H1 (cell line): ENCODE measurements at regions not wholly inside any gene's neighbourhood (a gene's known extent, or its start where the extent isn't known, plus 50 kb on each side); places are given as distances from the start of the nearest gene placed in this dataset.
A peak's percentile ranks its signal among the peaks of the same experiment; 100 is the strongest.

Experiments used
- CTCF ChIA-PET: fragments of 300-600 bp; sonication (Branson Sonifier 250); formaldehyde crosslinking; loops from one replicate; lab custom pipeline; 2021; ENCODE audit not compliant: partially characterized antibody; lab: Charles Lee
- POLR2A ChIA-PET: fragments of 300-600 bp; sonication (Branson Sonifier 250); formaldehyde crosslinking; loops from one replicate; lab custom pipeline; 2021; ENCODE audit warnings: inconsistent platforms; ENCODE audit not compliant: partially characterized antibody; lab: Charles Lee
- DNase-seq, 2 experiments: peaks; one replicate each; pipeline versions ENCODE4 v3.0.0 to v3.0.0-alpha.2; 2010 to 2022; ENCODE audit warnings: low spot score in 2 of 2, low read depth in 1 of 2, mixed read lengths in 1 of 2
- FAIRE-seq: peaks from 2 replicates; lab custom pipeline; 2011; peaks lifted over from hg19 to GRCh38; lab: Jason Lieb, UNC
- H2AFZ ChIP-seq: 2 replicates; pipeline ENCODE4 v1.8.1; 2012; ENCODE audit warnings: low read length, inconsistent platforms
- H2AK5ac ChIP-seq: 2 replicates; pipeline ENCODE4 v1.6.1; 2013; ENCODE audit warnings: low read depth, low read length
- H2BK120ac ChIP-seq: replicated peaks from 2 replicates; pipeline ENCODE3; 2013; ENCODE audit warnings: low read depth, low read length, inconsistent platforms
- H2BK12ac ChIP-seq: 2 replicates; pipeline ENCODE4 v1.6.1; 2013; ENCODE audit warnings: low read depth, low read length
- H2BK15ac ChIP-seq: 2 replicates; pipeline ENCODE4 v1.6.1; 2013; ENCODE audit warnings: low read length
- H2BK20ac ChIP-seq: 2 replicates; pipeline ENCODE4 v1.6.1; 2013; ENCODE audit warnings: low read length
- H2BK5ac ChIP-seq: 2 replicates; pipeline ENCODE4 v1.6.1; 2013; ENCODE audit warnings: low read depth, low read length
- H3K14ac ChIP-seq: 2 replicates; pipeline ENCODE4 v1.6.1; 2013; ENCODE audit warnings: inconsistent platforms; ENCODE audit not compliant: insufficient read length
- H3K18ac ChIP-seq: 2 replicates; pipeline ENCODE4 v1.6.1; 2013; ENCODE audit warnings: low read length; ENCODE audit errors: extremely low read depth
- H3K23ac ChIP-seq: 2 replicates; pipeline ENCODE4 v1.6.1; 2013; ENCODE audit warnings: inconsistent platforms; ENCODE audit not compliant: insufficient read length
- H3K23me2 ChIP-seq: 2 replicates; pipeline ENCODE4 v1.6.1; 2013; ENCODE audit warnings: low read depth, low read length
- H3K27ac ChIP-seq: 2 replicates; pipeline ENCODE4 v1.6.1; 2011; ENCODE audit warnings: low read depth, low read length, inconsistent platforms
- H3K27me3 ChIP-seq, 4 experiments: replicated peaks in 1 of 4; 1 replicate in 1 of 4; 2 replicates in 3 of 4; pipeline versions ENCODE4 v1.6.1 to v1.8.1; 2011 to 2013; ENCODE audit warnings: low read length in 3 of 4, mild to moderate bottlenecking in 3 of 4, inconsistent platforms in 2 of 4, mixed read lengths in 2 of 4, moderate library complexity in 1 of 4; ENCODE audit not compliant: control insufficient read depth in 3 of 4, insufficient read depth in 3 of 4; ENCODE audit errors: extremely low read depth in 1 of 4
- H3K36me3 ChIP-seq, 4 experiments: 2 replicates each; pipeline versions ENCODE4 v1.6.1 to v1.8.1; 2011 to 2013; ENCODE audit warnings: mild to moderate bottlenecking in 4 of 4, low read length in 3 of 4, moderate library complexity in 2 of 4, control low read depth in 1 of 4, inconsistent platforms in 1 of 4; ENCODE audit not compliant: insufficient read depth in 4 of 4, control insufficient read depth in 2 of 4
- H3K4ac ChIP-seq: replicated peaks from 2 replicates; pipeline ENCODE3; 2013; ENCODE audit warnings: low read length, low read depth, mixed read lengths, inconsistent platforms; ENCODE audit not compliant: insufficient read length
- H3K4me1 ChIP-seq, 4 experiments: replicated peaks in 1 of 4; 1 replicate in 1 of 4; 2 replicates in 3 of 4; pipeline versions ENCODE4 v1.6.1 to v1.8.1; 2011 to 2013; ENCODE audit warnings: low read length in 3 of 4, inconsistent platforms in 2 of 4, mixed read lengths in 1 of 4; ENCODE audit not compliant: insufficient read depth in 4 of 4, control insufficient read depth in 3 of 4
- H3K4me2 ChIP-seq, 2 experiments: 2 replicates each; pipeline versions ENCODE4 v1.6.1 to v1.8.1; 2011 to 2013; ENCODE audit warnings: low read depth in 2 of 2, low read length in 2 of 2, control low read depth in 1 of 2, inconsistent platforms in 1 of 2, mild to moderate bottlenecking in 1 of 2; ENCODE audit not compliant: insufficient read depth in 1 of 2
- H3K4me3 ChIP-seq, 4 experiments: fragments of 200-600, 300-600 bp in 1 of 4; sonication (generic), shearing (Covaris generic), sonication (Bioruptor Twin) in 1 of 4; 2 replicates each; pipeline versions ENCODE4 v1.5.1 to v1.8.1; 2011 to 2016; ENCODE audit warnings: low read length in 4 of 4, low read depth in 3 of 4, control low read depth in 2 of 4, inconsistent platforms in 2 of 4, mild to moderate bottlenecking in 2 of 4, mixed read lengths in 1 of 4, moderate library complexity in 1 of 4; ENCODE audit not compliant: insufficient read depth in 2 of 4; ENCODE audit errors: extremely low read depth in 1 of 4
- H3K56ac ChIP-seq: replicated peaks from 2 replicates; pipeline ENCODE3; 2013; ENCODE audit warnings: low read depth, mild to moderate bottlenecking, mixed read lengths, low read length, inconsistent platforms; ENCODE audit not compliant: insufficient read length
- H3K79me1 ChIP-seq: 2 replicates; pipeline ENCODE4 v1.6.1; 2013; ENCODE audit warnings: low read depth, low read length, control low read depth
- H3K79me2 ChIP-seq, 2 experiments: 2 replicates each; pipeline versions ENCODE4 v1.6.1 to v1.8.1; 2012 to 2013; ENCODE audit warnings: low read length in 2 of 2, mild to moderate bottlenecking in 2 of 2, inconsistent platforms in 1 of 2; ENCODE audit not compliant: insufficient read depth in 2 of 2, control insufficient read depth in 1 of 2
- H3K9ac ChIP-seq, 4 experiments: replicated peaks in 1 of 4; 1 replicate in 1 of 4; 2 replicates in 3 of 4; pipeline versions ENCODE4 v1.6.1 to v1.8.1; 2011 to 2013; ENCODE audit warnings: low read depth in 3 of 4, low read length in 3 of 4, control low read depth in 2 of 4, mild to moderate bottlenecking in 2 of 4, moderate library complexity in 2 of 4, inconsistent platforms in 1 of 4; ENCODE audit errors: extremely low read depth in 1 of 4
- H3K9me3 ChIP-seq, 2 experiments: 2 replicates each; pipeline versions ENCODE4 v1.6.1 to v1.8.1; 2012 to 2013; ENCODE audit warnings: mild to moderate bottlenecking in 2 of 2, moderate library complexity in 2 of 2, control low read depth in 1 of 2, inconsistent platforms in 1 of 2, low read depth in 1 of 2, low read length in 1 of 2, mixed read lengths in 1 of 2; ENCODE audit not compliant: insufficient read depth in 2 of 2
- H4K20me1 ChIP-seq, 2 experiments: replicated peaks in 1 of 2; 2 replicates each; pipeline versions ENCODE3 to v1.8.1; 2011 to 2013; ENCODE audit warnings: inconsistent platforms in 2 of 2, low read length in 2 of 2, mild to moderate bottlenecking in 1 of 2; ENCODE audit not compliant: insufficient read depth in 2 of 2, control insufficient read depth in 1 of 2
- H4K5ac ChIP-seq: 2 replicates; pipeline ENCODE4 v1.6.1; 2013; ENCODE audit warnings: low read length, low read depth, mixed read lengths, inconsistent platforms; ENCODE audit not compliant: insufficient read length
- H4K8ac ChIP-seq: 2 replicates; pipeline ENCODE4 v1.8.0; 2013; ENCODE audit warnings: mild to moderate bottlenecking, moderate library complexity, low read length, inconsistent platforms; ENCODE audit not compliant: insufficient read depth; ENCODE audit errors: extremely low read depth
- H4K91ac ChIP-seq: replicated peaks from 2 replicates; pipeline ENCODE3; 2013; ENCODE audit warnings: low read length, mixed read lengths, inconsistent platforms; ENCODE audit not compliant: insufficient read length
- ATF2 ChIP-seq: IDR thresholded peaks from 2 replicates; pipeline ENCODE4 v1.6.1; 2012; ENCODE audit warnings: low read length, inconsistent platforms
- CHD1 ChIP-seq: IDR thresholded peaks from 2 replicates; pipeline ENCODE4 v1.6.1; 2012; ENCODE audit warnings: low read depth, low read length, improper control_type of control experiment
- EGR1 ChIP-seq: IDR thresholded peaks from 2 replicates; pipeline ENCODE4 v1.6.1; 2011; ENCODE audit warnings: low read depth, low read length, borderline replicate concordance
- KDM5A ChIP-seq: fragments of 200-600 bp; IDR thresholded peaks from 2 replicates; pipeline ENCODE4 v1.7.1; 2012; ENCODE audit warnings: mild to moderate bottlenecking, low read length, inconsistent platforms, mixed read lengths
- RBBP5 ChIP-seq: IDR thresholded peaks from 2 replicates; pipeline ENCODE4 v1.7.1; 2012; ENCODE audit warnings: low read depth, mild to moderate bottlenecking, inconsistent platforms, low read length, moderate library complexity, borderline replicate concordance
- RFX5 ChIP-seq: IDR thresholded peaks from 2 replicates; pipeline ENCODE4 v1.6.1; 2011; ENCODE audit warnings: low read depth, low read length, improper control_type of control experiment, borderline replicate concordance
- SP1 ChIP-seq: IDR thresholded peaks from 2 replicates; pipeline ENCODE4 v1.6.1; 2011; ENCODE audit warnings: low read depth, low read length
- TEAD4 ChIP-seq: IDR thresholded peaks from 2 replicates; pipeline ENCODE4 v1.6.1; 2012; ENCODE audit warnings: low read depth, low read length, inconsistent platforms, mixed read lengths
- USF2 ChIP-seq: IDR thresholded peaks from 2 replicates; pipeline ENCODE4 v1.6.1; 2011; ENCODE audit warnings: low read length, improper control_type of control experiment
- WGBS, 2 experiments: shearing (Covaris generic) in 1 of 2; methylation state at CpG; one replicate each; pipeline versions ENCODE4 v1.1.6 to v1.1.7; 2013 to 2015; ENCODE audit warnings: low lambda C conversion rate in 2 of 2, mixed read lengths in 2 of 2, inconsistent platforms in 1 of 2, low coverage in 1 of 2, missing lambda C conversion rate in 1 of 2; ENCODE audit not compliant: insufficient replicate concordance in 2 of 2, insufficient coverage in 1 of 2, insufficient read length in 1 of 2; ENCODE audit errors: extremely low coverage in 1 of 2, missing lambda C conversion rate in 1 of 2; 5-methylcytosine and 5-hydroxymethylcytosine counted together

GRCh38 chr7:138223402-138223879, 147.2 kb downstream of the AKR1D1 start:
- POLR2A ChIA-PET, result interaction anchor here (1.0 to 1.2 kb wide), 2 partner anchors 16 to 63 kb away, joined by 3 read pairs; no protein-coding TSS in a partner anchor
- H3K79me1 ChIP-seq, result no peaks in the 10 kb centered on the region
- no peak overlapping the region for H4K5ac ChIP-seq
- peaks cover 0 to 3% (median 0%) of the 10 kb centered on the region in 4 experiments; a peak in 1 of 7 replicates for H3K4me1 ChIP-seq
- peaks cover 2% of the 10 kb centered on the region; the same call in 1 of the 2 replicates for H3K23me2 ChIP-seq
- CTCF ChIA-PET, result interaction anchor here (1.0 kb wide), 1 partner anchor 15 kb away, joined by 3 read pairs; no protein-coding TSS in a partner anchor
- H3K4me3 ChIP-seq, result no peak overlapping the region
- H3K23ac ChIP-seq, result no peak overlapping the region
- peaks cover 24 to 34% of the 10 kb centered on the region in 2 experiments for H3K9me3 ChIP-seq
- H2AK5ac ChIP-seq, result no peak overlapping the region
- H4K20me1 ChIP-seq, result no peaks in the 10 kb centered on the region
- no peak overlapping the region for H3K56ac ChIP-seq
- no peak overlapping the region for H2BK15ac ChIP-seq
- no peak overlapping the region for H3K18ac ChIP-seq
- peak overlapping the region; percentile 27; the same call in 1 of the 2 replicates for H2BK12ac ChIP-seq
- no peak overlapping the region for H2BK5ac ChIP-seq
- H3K4ac ChIP-seq, result no peak overlapping the region
- no peak for DNase-seq
- H3K9ac ChIP-seq, result no peak overlapping the region
- WGBS, 2 experiments, result 77% methylated on average over 2 of the region's 2 CpGs; no CpG with 5 or more reads in 1 of the 2 experiments
- TF ChIP-seq TEAD4, result no peak
- no peak for TF ChIP-seq SP1
- no peak for TF ChIP-seq EGR1
- no peak for TF ChIP-seq ATF2
- TF ChIP-seq USF2, result no peak
- TF ChIP-seq KDM5A, result no peak
- TF ChIP-seq RFX5, result no peak
- TF ChIP-seq CHD1, result no peak
- TF ChIP-seq RBBP5, result no peak
- H2AFZ ChIP-seq, result no peak overlapping the region
- no peak overlapping the region for H4K8ac ChIP-seq
- H2BK20ac ChIP-seq, result no peak overlapping the region
- no peak overlapping the region for H3K14ac ChIP-seq
- no peaks in the 10 kb centered on the region for H3K79me2 ChIP-seq
- H3K27ac ChIP-seq, result no peak overlapping the region
- no peak overlapping the region for H3K4me2 ChIP-seq
- H4K91ac ChIP-seq, result no peak overlapping the region
- no peaks in the 10 kb centered on the region for H3K27me3 ChIP-seq
- peaks cover 0 to 22% (median 10%) of the 10 kb centered on the region in 4 experiments; a peak in 4 of 8 replicates for H3K36me3 ChIP-seq
- no peak for FAIRE-seq
- H2BK120ac ChIP-seq, result no peak overlapping the region
